PC-3 (cell line): ENCODE measurements at regions not wholly inside any gene's neighbourhood (a gene's known extent, or its start where the extent isn't known, plus 50 kb on each side); places are given as distances from the start of the nearest gene placed in this dataset.

ENCODE experiments used
- ATAC-seq: fragments of 200-7000 bp; cut with Tn5 transposase; 2 replicates; pipeline ENCODE4 v1.9.1; 2020; ENCODE audit warnings: mild to moderate bottlenecking, moderate library complexity
- BruUV-seq: library from RNA; stranded (reverse); fragments of 400-500 nt; replicated peaks from 2 replicates; lab custom pipeline; 2021; lab: Mats Ljungman, UMichigan
- CTCF ChIA-PET: fragments of 300-600 bp; sonication (Branson Sonifier 250); formaldehyde crosslinking; loops from one replicate; lab custom pipeline; 2022; ENCODE audit warnings: antibody characterized with exemption; lab: Charles Lee
- POLR2A ChIA-PET: fragments of 300-600 bp; sonication (Branson Sonifier 250); formaldehyde crosslinking; loops from one replicate; lab custom pipeline; 2022; ENCODE audit warnings: antibody characterized with exemption; ENCODE audit not compliant: unreplicated experiment; lab: Charles Lee
- DNase-seq: peaks from one replicate; pipeline ENCODE4 v3.0.0-alpha.2; 2015
- H2AFZ ChIP-seq: fragments of 300-600 bp; sonication (generic); 2 replicates; pipeline ENCODE4 v1.6.0; 2016; ENCODE audit warnings: antibody characterized with exemption, low read length
- H3F3A ChIP-seq: fragments of 300-600 bp; sonication (generic); one replicate; pipeline ENCODE4 v1.6.0; 2017; ENCODE audit warnings: antibody characterized with exemption, low read length, control low read depth, mild to moderate bottlenecking; ENCODE audit not compliant: unreplicated experiment
- H3K27ac ChIP-seq: fragments of 300-600 bp; sonication (generic); 2 replicates; pipeline ENCODE4 v1.5.1; 2016; ENCODE audit warnings: mild to moderate bottlenecking, low read length
- H3K27me3 ChIP-seq: fragments of 300-600 bp; sonication (generic); 2 replicates; pipeline ENCODE4 v1.6.1; 2016; ENCODE audit warnings: low read length, mixed read lengths
- H3K36me3 ChIP-seq: fragments of 300-600 bp; sonication (generic); 2 replicates; pipeline ENCODE4 v1.6.1; 2016; ENCODE audit warnings: low read depth, mixed run types, low read length, mixed read lengths
- H3K4me1 ChIP-seq: fragments of 300-600 bp; sonication (generic); 2 replicates; pipeline ENCODE4 v1.5.1; 2016; ENCODE audit warnings: low read length; ENCODE audit not compliant: insufficient read depth
- H3K4me2 ChIP-seq: fragments of 300-600 bp; sonication (generic); 2 replicates; pipeline ENCODE4 v1.6.0; 2016; ENCODE audit warnings: low read length
- H3K4me3 ChIP-seq: fragments of 300-600 bp; sonication (generic); 2 replicates; pipeline ENCODE4 v1.5.1; 2016; ENCODE audit warnings: mild to moderate bottlenecking, low read length, mixed read lengths
- H3K79me2 ChIP-seq: fragments of 300-600 bp; sonication (generic); 2 replicates; pipeline ENCODE4 v1.6.1; 2017; ENCODE audit warnings: low read length, mixed read lengths
- H3K9ac ChIP-seq: fragments of 300-600 bp; sonication (generic); 2 replicates; pipeline ENCODE4 v1.6.0; 2016; ENCODE audit warnings: mild to moderate bottlenecking, low read length
- H3K9me2 ChIP-seq: fragments of 300-600 bp; sonication (generic); replicated peaks from 2 replicates; pipeline ENCODE4 v1.6.1; 2016; ENCODE audit warnings: mixed run types, low read length, mixed read lengths
- H3K9me3 ChIP-seq: fragments of 300-600 bp; sonication (generic); 2 replicates; pipeline ENCODE4 v1.6.1; 2016; ENCODE audit warnings: low read length, mixed read lengths
- H4K20me1 ChIP-seq: fragments of 300-600 bp; sonication (generic); 2 replicates; pipeline ENCODE4 v1.6.1; 2016; ENCODE audit warnings: low read length, mixed read lengths
- EZH2 ChIP-seq: fragments of 300-600 bp; sonication (generic); IDR thresholded peaks from one replicate; pipeline ENCODE4 v1.6.1; 2017; ENCODE audit warnings: antibody characterized with exemption, mild to moderate bottlenecking, low read length; ENCODE audit not compliant: unreplicated experiment
- EZH2phosphoT487 ChIP-seq: fragments of 300-600 bp; sonication (generic); IDR thresholded peaks from 2 replicates; pipeline ENCODE4 v1.6.1; 2018; ENCODE audit warnings: mild to moderate bottlenecking, antibody characterized with exemption, low read length, borderline replicate concordance
- intact Hi-C: fragments of 100-400 bp; cut with micrococcal nuclease; formaldehyde crosslinking; loops from 2 replicates; pipeline ENCODE4 v1.9.0; 2023
- TF ChIP-seq, protein P1 (sequence below): fragments of 300-600 bp; sonication (generic); conservative IDR thresholded peaks from 2 replicates; pipeline ENCODE4 v1.5.1; 2017; ENCODE audit warnings: antibody characterized with exemption, low read depth, mild to moderate bottlenecking, low read length

DNA sequence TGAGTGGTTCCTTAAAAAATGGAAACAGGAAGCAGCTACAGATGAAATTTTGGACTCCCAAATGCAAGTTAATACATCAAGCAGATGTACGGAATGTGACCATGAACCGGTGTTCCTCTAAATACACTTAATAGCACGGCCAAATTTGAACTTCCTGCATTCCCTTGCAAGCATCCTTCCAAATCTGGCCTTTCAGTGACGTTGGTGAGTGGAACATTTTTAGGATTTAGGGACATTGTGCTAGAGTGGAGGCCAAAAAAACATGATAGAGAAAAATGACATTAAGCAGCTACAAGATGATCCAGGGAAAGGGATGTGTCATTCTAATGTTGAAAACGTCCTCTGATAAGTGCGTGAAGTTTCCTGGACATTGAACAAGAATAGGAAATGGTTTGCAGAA is 62.1 kb downstream of the CTAGE1 start:
- H3K4me2 ChIP-seq, result no peak overlapping the region
- H3K4me3 ChIP-seq, result no peak overlapping the region
- BruUV-seq, result no TSS peak
- H3K9me3 ChIP-seq, result no peaks in the 10 kb centered on the region
- H3F3A ChIP-seq, result no peaks in the 10 kb centered on the region
- CTCF ChIA-PET, result no interaction called here
- POLR2A ChIA-PET, result interaction anchor here (0.7 kb wide), 1 partner anchor 19 kb away, joined by 3 read pairs; no protein-coding TSS in a partner anchor
- DNase-seq, result no peak
- H3K9me2 ChIP-seq, result no peaks in the 10 kb centered on the region
- H2AFZ ChIP-seq, result no peak overlapping the region
- intact Hi-C loops, result no loop called here
- H4K20me1 ChIP-seq, result no peaks in the 10 kb centered on the region
- H3K36me3 ChIP-seq, result no peaks in the 10 kb centered on the region
- H3K27ac ChIP-seq, result no peak overlapping the region
- no peak for ATAC-seq
- H3K79me2 ChIP-seq, result no peaks in the 10 kb centered on the region
- peaks cover 14% of the 10 kb centered on the region for H3K4me1 ChIP-seq
- no peak for TF ChIP-seq EZH2phosphoT487
- no peak for TF ChIP-seq EZH2
- TF ChIP-seq, protein P1, sequence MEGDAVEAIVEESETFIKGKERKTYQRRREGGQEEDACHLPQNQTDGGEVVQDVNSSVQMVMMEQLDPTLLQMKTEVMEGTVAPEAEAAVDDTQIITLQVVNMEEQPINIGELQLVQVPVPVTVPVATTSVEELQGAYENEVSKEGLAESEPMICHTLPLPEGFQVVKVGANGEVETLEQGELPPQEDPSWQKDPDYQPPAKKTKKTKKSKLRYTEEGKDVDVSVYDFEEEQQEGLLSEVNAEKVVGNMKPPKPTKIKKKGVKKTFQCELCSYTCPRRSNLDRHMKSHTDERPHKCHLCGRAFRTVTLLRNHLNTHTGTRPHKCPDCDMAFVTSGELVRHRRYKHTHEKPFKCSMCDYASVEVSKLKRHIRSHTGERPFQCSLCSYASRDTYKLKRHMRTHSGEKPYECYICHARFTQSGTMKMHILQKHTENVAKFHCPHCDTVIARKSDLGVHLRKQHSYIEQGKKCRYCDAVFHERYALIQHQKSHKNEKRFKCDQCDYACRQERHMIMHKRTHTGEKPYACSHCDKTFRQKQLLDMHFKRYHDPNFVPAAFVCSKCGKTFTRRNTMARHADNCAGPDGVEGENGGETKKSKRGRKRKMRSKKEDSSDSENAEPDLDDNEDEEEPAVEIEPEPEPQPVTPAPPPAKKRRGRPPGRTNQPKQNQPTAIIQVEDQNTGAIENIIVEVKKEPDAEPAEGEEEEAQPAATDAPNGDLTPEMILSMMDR, result no peak
- H3K27me3 ChIP-seq, result no peaks in the 10 kb centered on the region
- no peak overlapping the region for H3K9ac ChIP-seq

DNA sequence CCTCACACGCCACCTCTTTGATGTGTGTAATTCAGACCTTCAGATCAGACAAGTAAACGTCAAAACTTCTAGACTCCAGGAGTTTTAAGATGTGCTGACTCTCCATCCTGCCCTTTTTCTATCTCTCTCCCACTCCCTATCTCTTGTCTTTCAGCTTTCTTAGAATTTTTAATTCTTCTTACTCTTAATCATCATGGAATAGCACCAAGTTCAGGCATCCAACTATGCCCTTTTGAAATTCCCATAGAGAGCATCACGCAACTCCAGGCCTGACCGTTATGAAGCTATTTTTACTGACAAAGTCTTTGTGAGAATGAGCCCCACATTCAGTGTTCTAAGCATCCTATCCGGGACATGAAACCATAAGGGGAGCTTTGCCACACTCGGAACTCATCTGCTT is 62.6 kb downstream of the CTAGE1 start:
- ATAC-seq (no peak), DNase-seq (no peak)
- Histone ChIP-seq H3K36me3 (no peaks in the 10 kb centered on the region), H3K9me2 (no peaks in the 10 kb centered on the region), H3F3A (no peaks in the 10 kb centered on the region), H3K27ac (no peak overlapping the region), H3K4me2 (no peak overlapping the region), H3K79me2 (no peaks in the 10 kb centered on the region), H3K4me3 (no peak overlapping the region), H3K9me3 (no peaks in the 10 kb centered on the region), H3K9ac (no peak overlapping the region), H3K27me3 (no peaks in the 10 kb centered on the region), H4K20me1 (no peaks in the 10 kb centered on the region), H3K4me1 (peaks cover 19% of the 10 kb centered on the region), H2AFZ (no peak overlapping the region)
- no TSS peak for BruUV-seq
- CTCF ChIA-PET, result no interaction called here
- POLR2A ChIA-PET, result interaction anchor here (0.7 kb wide), 1 partner anchor 20 kb away, joined by 3 read pairs; no protein-coding TSS in a partner anchor
- intact Hi-C loops, result no loop called here
- no peak for TF ChIP-seq EZH2phosphoT487
- no peak for TF ChIP-seq EZH2
- TF ChIP-seq, protein P1, result no peak

DNA sequence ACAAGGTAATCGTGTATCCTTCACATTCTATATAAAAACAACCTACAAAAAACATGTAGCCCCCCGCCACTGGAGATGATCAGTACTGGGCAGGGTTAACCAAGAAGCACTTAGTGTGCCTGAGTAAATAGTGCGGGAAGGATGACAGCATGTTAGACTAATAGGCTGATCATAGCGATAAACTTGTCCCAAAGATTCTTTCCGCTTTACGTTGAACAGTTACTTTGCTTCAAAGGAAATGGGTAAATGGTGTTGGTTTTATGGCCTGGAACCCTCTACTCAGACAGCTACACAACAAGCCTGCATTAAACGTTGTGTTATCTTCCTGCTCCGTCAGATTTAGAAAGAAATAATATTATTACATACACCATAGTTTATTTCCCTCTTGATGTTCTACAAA is 67.7 kb downstream of the CTAGE1 start:
- Histone ChIP-seq H3K9me3 (no peaks in the 10 kb centered on the region), H3K27ac (peak overlapping the region; percentile 62), H3K4me1 (peaks cover 65% of the 10 kb centered on the region), H3K27me3 (no peaks in the 10 kb centered on the region), H3K36me3 (no peaks in the 10 kb centered on the region), H3K4me3 (no peak overlapping the region), H3K9me2 (no peaks in the 10 kb centered on the region), H3K4me2 (peak overlapping the region; percentile 86), H2AFZ (no peak overlapping the region), H3K9ac (peak overlapping the region; percentile 82; the same call in 1 of the 2 replicates), H3F3A (no peaks in the 10 kb centered on the region), H3K79me2 (peaks cover 5% of the 10 kb centered on the region; the same call in 1 of the 2 replicates), H4K20me1 (no peaks in the 10 kb centered on the region)
- ChIA-PET CTCF (no interaction called here), POLR2A (no interaction called here)
- ATAC-seq (no peak), DNase-seq (peak; percentile 49)
- BruUV-seq, result no TSS peak
- intact Hi-C loops, result loop anchor here (5.0 kb wide), 3 partner anchors 37 to 212 kb away; partner anchors contain the start of gene GATA6
- no peak for TF ChIP-seq EZH2phosphoT487
- TF ChIP-seq EZH2, result no peak
- TF ChIP-seq, protein P1, result no peak
